HEK293 (cell line): ENCODE measurements at regions not wholly inside any gene's neighbourhood (a gene's known extent, or its start where the extent isn't known, plus 50 kb on each side); places are given as distances from the start of the nearest gene placed in this dataset.

Experiments used
- CTCF ChIP-seq: fragments of 450-650 bp; formaldehyde crosslinking; IDR thresholded peaks from 2 replicates; pipeline ENCODE4 v1.5.1; 2016; ENCODE audit warnings: missing biosample characterization, missing genetic modification characterization
- HOXA7 ChIP-seq: sonication (generic); formaldehyde crosslinking; IDR thresholded peaks from 2 replicates; pipeline ENCODE4 v1.8.1; 2022; ENCODE audit warnings: missing genetic modification reagents, borderline replicate concordance
- SETDB1 ChIP-seq: IDR thresholded peaks from one replicate; pipeline ENCODE4 v1.6.1; 2017; ENCODE audit warnings: mild to moderate bottlenecking, low read length, moderate library complexity, mixed read lengths; ENCODE audit not compliant: insufficient read length
- WT1 ChIP-seq: fragments of 450-650 bp; formaldehyde crosslinking; IDR thresholded peaks from 2 replicates; pipeline ENCODE4 v1.5.1; 2016; ENCODE audit warnings: missing biosample characterization, missing genetic modification characterization
- YY1 ChIP-seq: fragments of 450-650 bp; formaldehyde crosslinking; IDR thresholded peaks from 2 replicates; pipeline ENCODE4 v1.5.1; 2018; ENCODE audit warnings: missing biosample characterization, missing genetic modification characterization
- ZBTB26 ChIP-seq: fragments of 450-650 bp; formaldehyde crosslinking; optimal IDR thresholded peaks from 2 replicates; pipeline ENCODE3; 2016; ENCODE audit warnings: missing biosample characterization, mild to moderate bottlenecking, missing genetic modification characterization
- ZBTB7A ChIP-seq: fragments of 450-650 bp; formaldehyde crosslinking; IDR thresholded peaks from 2 replicates; pipeline ENCODE4 v1.5.1; 2016; ENCODE audit warnings: low read depth, missing biosample characterization, missing genetic modification characterization
- ZNF114 ChIP-seq: fragments of 450-650 bp; formaldehyde crosslinking; IDR thresholded peaks from 2 replicates; pipeline ENCODE4 v1.5.0; 2017; ENCODE audit warnings: missing biosample characterization, missing genetic modification characterization
- ZNF133 ChIP-seq: fragments of 450-650 bp; formaldehyde crosslinking; IDR thresholded peaks from 2 replicates; pipeline ENCODE4 v1.5.1; 2016; ENCODE audit warnings: missing biosample characterization, missing genetic modification characterization
- ZNF404 ChIP-seq: fragments of 450-650 bp; formaldehyde crosslinking; IDR thresholded peaks from 2 replicates; pipeline ENCODE4 v1.5.1; 2017; ENCODE audit warnings: missing biosample characterization, missing genetic modification characterization
- ZNF560 ChIP-seq: fragments of 450-650 bp; formaldehyde crosslinking; IDR thresholded peaks from 2 replicates; pipeline ENCODE4 v1.5.1; 2017; ENCODE audit warnings: missing biosample characterization, missing genetic modification characterization, borderline replicate concordance
- ZNF785 ChIP-seq: fragments of 450-650 bp; formaldehyde crosslinking; IDR thresholded peaks from 2 replicates; pipeline ENCODE4 v1.5.1; 2016; ENCODE audit warnings: missing biosample characterization, missing genetic modification characterization
- TF ChIP-seq, protein P1 (sequence below): fragments of 450-650 bp; formaldehyde crosslinking; IDR thresholded peaks from 2 replicates; pipeline ENCODE4 v1.5.1; 2016; ENCODE audit warnings: missing biosample characterization, missing genetic modification characterization

DNA sequence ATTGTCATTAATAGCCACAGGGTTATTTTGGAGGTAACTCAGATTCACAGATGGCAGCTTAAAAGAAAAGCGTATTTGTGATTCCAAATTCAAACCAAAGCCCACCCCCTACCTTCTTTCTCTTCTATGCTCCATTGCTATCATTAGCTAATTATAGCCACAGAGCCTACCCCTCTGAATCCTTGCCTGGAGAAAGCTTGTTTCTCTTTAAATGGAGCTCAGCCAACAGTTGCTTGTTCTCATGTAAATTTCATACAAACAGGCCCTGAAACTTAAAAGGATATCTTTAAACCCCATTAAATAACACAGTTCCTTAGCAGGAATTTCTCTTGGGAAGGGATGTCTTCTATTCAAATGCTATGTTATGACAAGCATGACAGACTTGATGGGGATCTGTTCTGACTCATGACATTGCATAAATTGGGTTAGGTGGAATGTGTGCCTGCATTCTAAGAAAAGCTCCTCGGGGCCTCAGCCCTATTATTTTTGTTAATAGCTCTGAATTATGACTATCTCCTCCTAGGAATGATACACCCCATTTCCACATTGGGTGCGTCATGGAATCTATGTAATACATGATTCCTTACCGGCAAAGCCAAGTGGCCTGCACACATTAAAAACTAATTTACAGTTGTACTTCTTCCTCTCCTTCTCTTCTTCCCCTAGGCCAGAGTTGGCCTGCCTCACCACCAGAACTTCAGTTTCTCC, 265.8 kb downstream of the TAFA4 start:
- TF ChIP-seq CTCF (tag by site-specific recombination) (no peak), ZBTB7A (tag by site-specific recombination) (no peak), SETDB1 (no peak), ZNF114 (tag by site-specific recombination) (no peak), YY1 (tag by site-specific recombination) (no peak), ZBTB26 (tag by site-specific recombination) (no peak), ZNF560 (no peak), ZNF404 (tag by site-specific recombination) (no peak), HOXA7 (CRISPR knock-in tag) (no peak), ZNF133 (no peak), ZNF785 (tag by site-specific recombination) (no peak), WT1 (tag by site-specific recombination) (no peak)
- TF ChIP-seq, protein P1, sequence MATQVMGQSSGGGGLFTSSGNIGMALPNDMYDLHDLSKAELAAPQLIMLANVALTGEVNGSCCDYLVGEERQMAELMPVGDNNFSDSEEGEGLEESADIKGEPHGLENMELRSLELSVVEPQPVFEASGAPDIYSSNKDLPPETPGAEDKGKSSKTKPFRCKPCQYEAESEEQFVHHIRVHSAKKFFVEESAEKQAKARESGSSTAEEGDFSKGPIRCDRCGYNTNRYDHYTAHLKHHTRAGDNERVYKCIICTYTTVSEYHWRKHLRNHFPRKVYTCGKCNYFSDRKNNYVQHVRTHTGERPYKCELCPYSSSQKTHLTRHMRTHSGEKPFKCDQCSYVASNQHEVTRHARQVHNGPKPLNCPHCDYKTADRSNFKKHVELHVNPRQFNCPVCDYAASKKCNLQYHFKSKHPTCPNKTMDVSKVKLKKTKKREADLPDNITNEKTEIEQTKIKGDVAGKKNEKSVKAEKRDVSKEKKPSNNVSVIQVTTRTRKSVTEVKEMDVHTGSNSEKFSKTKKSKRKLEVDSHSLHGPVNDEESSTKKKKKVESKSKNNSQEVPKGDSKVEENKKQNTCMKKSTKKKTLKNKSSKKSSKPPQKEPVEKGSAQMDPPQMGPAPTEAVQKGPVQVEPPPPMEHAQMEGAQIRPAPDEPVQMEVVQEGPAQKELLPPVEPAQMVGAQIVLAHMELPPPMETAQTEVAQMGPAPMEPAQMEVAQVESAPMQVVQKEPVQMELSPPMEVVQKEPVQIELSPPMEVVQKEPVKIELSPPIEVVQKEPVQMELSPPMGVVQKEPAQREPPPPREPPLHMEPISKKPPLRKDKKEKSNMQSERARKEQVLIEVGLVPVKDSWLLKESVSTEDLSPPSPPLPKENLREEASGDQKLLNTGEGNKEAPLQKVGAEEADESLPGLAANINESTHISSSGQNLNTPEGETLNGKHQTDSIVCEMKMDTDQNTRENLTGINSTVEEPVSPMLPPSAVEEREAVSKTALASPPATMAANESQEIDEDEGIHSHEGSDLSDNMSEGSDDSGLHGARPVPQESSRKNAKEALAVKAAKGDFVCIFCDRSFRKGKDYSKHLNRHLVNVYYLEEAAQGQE (tag by site-specific recombination), result no peak
